Stimulated activated CD8-positive, alpha-beta memory T cell treated with anti-CD3 and anti-CD28 coated beads, Interleukin-15, amount 100 ng/mL, for 24 hours (primary cell): ENCODE measurements at regions not wholly inside any gene's neighbourhood (a gene's known extent, or its start where the extent isn't known, plus 50 kb on each side); places are given as distances from the start of the nearest gene placed in this dataset.

ENCODE experiments used
- DNase-seq: peaks from one replicate; pipeline ENCODE4 v3.0.0-alpha.2; 2020; ENCODE audit warnings: low read depth

DNA sequence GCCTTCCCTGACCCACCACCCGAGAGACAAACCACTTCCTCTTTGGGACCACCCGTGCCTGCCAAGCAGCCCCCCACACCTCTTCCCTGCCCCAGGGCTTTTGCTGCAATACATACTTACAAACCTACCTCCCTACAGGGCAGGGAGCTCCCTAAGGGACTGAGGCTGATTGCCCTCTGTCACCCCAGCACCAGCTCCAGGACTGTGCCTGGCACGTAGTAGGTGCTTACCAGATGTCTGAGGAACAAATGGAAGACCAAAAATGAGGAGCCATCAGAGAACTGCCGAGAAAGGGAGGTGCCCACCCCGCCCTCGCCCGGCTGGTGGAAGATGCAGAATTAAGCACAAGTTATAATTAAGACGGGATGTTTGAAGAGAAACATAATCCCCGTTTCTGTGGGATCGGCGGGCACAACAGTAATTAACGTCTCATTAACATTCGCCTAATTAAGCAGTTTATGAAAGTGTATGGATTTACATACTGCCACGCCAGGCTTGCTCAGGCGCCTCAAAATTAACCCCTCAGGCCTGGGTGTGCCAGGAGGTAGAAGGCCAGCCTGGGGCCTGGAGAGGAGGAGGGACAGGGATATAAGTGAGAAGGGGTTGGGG lies 130.1 kb upstream of the LINGO1 start:
- no peak for DNase-seq

DNA sequence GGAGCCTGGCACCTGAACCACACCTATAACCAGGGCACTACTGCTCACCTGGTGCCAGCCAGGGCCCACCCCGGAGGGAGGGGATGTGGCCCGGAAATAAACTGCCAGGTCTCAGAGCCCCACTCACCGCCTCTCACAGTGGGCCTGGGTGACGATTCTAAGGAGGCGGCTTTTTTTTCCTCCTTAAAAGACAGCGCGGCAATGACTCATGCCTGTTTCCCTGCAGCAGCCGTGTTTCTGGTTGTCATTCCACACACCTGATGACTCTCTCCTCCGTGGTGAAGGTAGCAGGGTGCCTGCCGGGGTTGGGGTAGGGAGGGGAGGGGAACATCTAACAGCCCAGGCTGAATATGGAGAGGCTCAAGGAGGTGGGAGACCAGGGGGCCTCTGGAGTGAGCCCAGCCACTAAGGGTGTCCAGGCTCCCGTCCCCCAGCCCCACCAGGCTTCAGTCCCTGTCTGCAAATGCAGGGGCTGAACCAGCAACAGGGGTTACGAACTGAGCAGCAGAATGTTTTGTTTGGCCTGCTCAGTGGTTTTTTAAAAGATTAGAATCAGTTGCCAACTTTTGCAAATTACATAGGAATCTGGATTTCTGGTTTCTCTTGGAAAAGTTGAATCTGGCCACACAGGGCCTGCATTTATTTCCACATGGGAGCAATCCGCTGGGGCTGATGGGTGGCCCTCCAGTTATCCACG lies 127.3 kb upstream of the LINGO1 start:
- no peak for DNase-seq

DNA sequence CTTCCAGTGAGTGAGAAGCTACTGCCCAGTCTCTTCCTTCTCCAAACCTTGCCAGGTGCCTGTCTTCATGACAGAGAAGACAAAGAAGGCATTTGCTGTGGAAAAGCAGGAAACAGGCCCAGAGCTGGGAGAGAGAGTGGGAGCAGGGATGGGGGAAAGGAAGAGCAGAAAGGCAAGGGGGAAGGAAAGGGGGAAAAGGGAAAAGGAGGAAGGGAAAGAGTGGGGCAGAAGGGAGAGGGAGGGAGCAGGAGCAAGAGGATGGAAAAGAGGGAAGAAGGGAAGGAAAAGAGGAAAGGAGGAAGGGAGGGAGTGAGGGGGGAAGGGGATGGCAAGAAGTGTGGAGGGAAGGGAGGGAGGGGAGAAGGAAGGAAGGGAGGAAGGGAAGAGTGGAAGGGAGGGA lies 121.2 kb upstream of the LINGO1 start:
- no peak for DNase-seq

DNA sequence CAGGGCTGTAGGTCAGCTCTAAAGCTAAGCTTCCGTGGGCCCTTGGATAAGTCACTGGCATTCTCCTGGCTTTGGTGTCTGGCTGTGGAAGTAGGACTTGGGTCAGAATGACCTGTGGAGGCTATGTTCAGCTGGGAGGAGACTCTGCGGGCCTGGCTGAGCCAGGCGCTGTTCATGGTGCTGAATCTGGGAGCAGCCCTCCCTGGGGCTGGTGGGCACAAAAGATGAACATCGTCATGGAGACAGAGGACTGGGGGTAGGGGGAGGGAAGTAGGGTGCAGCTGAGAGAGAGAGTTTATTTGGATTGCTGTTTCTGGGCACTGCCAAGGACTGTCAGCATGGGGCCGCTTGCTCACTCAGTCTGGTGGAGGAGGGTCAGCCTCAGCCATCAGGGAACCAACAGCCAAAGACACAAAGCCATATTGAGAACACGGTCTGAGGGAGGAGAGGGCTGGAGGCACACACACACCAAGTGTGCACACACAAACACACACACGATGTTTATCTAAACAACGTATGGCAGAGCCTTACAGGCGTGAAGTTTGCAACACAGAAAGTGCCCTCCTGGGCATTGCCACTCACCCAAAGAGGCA lies 120.7 kb upstream of the LINGO1 start:
- no peak for DNase-seq

DNA sequence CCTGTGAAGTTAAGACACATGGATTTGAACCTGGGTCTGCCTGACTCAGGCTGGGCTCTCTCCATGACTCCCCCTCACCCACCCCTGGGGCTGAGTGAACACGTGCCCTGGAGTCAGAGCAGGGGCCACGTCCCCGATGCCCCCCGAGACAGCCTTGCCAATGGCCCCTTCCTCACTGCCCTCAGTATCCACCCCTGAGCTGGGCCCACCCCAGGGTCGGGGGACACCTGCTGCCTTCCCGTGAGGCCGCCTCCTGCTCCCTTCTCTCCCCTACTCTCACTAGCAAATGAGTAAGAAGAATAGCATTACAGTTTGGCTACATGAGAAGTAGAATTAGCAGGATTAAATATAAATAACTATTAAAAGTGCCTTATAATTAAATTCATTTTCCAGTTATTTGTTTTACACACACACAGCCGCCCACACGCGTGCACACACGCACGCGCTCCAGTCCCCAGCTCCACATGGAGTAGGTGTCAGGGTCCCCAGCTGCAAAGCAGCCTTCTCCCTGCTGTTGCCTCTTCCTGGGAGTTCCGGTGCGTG lies 117.4 kb upstream of the LINGO1 start:
- DNase-seq: no peak

DNA sequence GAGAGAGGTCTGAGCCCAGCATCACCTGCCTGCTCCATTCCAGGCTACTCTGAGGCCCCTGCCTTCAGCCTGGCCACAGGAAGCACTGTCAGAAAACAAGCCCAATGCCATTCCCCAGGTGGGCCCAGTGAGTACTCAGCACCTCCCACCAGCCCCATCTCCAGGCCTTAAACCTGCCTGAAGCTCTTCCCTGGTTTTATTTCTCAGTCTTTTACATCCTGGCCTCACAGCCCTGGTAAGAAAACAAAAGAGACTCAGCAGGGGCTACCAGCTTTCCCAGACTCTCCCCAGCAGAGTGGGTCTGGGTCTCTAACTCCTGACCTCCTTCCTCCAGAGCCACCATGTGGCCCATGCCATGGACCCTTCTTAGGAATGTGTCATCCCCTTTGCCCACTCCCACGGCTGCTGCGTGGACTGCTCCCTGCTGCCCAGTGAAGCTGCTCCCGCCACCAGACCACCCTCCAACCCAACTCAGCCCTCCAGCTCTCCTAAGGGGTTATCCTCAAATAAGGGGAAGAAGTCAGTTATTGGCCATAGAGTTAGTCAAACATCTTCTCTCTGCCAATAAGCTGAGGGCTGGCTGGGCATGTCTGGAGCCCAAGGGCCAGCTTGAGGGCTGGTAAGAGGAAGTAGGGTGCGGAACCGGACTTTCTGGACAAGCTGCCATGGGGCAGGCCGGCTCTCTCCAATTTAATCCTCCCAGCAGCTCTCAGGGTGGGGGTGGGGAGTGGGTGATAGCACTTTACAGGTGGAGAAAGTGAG lies 116.7 kb upstream of the LINGO1 start:
- no peak for DNase-seq

- no peak for DNase-seq
Observed at GRCh38 chr15:77748078-77749064, 115.7 kb upstream of the LINGO1 start.

DNA sequence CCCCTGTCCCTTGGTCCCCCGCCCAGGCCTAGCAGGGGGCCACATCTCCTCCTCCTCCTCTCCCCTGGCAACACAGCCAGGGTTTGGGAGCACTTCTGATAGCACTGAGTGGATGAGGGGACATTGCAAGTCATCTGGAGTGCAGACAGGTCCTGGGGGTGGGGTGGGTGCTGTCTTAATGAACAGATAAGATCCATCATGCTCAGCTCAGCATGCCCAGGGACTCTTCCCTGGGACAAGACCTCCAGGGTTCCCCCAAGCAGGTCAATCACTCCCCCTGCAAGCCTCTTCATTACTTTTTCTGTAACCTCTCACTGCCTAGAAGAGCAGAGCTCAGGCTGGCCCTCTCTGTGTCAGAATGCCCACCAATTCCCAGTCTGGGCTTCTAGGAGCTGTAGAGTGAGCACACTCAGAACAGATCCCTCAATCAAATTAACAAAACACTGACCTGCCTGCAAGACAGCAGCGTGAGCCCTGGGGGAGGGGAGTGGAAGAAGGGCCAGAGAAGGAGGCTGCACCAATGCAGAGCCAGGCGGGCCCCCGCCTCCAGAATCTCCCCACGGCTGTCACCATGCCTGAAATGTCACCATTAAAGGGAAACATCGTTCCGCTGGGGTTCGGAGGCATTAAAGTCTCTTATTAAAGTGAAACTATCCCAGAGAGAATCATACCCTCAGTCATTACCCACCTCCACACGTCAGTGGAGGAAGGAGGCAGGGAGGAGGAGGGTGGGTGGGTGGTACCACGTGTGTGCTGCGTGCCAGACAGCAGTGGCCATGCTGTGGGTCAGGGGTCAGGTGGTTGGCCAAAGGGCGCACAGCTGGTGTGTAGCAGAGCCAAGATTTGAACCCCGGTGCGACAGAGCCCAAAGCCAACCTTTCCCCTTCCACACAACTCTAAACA lies 114.7 kb upstream of the LINGO1 start:
- DNase-seq: no peak

DNA sequence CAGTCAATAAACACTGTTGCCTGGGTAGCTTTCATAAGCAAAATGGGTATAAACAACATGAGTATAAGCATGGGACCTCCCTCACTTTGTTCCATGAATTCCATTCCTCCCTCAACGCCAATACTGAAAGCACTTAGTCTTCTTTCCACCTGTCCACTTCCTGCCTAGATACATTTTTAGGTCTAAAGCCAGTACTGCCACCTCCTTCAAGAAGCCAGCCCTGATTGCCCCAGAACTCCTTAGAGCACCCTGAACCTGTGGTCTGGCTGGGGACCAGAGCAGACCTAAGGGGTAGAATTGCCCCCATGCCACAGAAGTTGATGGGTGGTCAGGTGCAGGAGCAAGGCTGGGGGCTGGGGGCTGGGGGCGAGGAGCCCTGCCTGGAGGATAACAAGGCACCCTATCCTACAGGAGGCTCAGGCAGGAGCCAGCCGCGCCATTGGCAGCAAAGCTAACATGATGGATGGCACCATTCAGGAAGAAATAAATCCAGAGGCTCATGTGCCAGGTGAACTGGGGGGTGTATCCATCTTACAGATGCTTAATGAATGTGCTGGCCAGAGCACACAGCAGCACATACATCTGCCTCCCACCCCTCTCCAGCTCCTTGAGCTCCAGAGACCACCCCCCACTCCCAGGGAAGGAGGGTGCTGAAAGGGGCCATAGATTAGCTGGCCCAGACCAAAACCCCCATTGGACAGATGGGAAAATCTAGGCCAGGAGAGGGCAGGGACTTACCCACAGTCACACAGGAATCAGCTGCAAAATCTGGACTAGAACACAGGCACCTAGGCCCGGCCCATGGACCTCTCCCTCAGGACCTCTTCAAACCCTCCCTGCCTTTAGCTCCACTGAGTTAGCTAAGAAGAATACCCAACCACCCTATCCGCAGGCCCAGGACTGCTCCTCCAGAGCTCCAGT lies 113.8 kb upstream of the LINGO1 start:
- DNase-seq: no peak

DNA sequence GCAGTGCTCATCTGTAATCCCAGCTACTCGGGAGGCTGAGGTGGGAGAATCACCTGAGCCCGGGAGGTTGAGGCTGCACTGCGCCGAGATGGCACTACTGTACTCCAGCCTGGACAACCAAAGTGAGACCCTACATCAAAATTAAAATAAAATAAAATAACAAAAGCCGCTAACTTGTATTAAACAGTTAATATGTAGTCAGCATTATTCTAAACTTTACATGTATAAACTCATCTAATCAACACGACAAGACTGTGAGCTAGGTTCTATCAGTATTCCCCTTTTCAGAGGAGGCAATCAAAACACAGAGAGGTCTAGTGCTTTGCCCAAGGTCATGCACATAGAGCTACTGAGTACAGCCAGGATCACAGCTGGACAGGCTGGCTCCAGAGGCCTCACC lies 111.7 kb upstream of the LINGO1 start:
- DNase-seq: no peak

GRCh38 chr15:77742570-77742969 lies 109.9 kb upstream of the LINGO1 start:
- DNase-seq: no peak

- no peak for DNase-seq
Observed at GRCh38 chr15:77742127-77742526, 109.4 kb upstream of the LINGO1 start.

- no peak for DNase-seq
Observed at GRCh38 chr15:77741106-77741505, 108.4 kb upstream of the LINGO1 start.

- DNase-seq: no peak
Observed at GRCh38 chr15:77739591-77740378, 107.1 kb upstream of the LINGO1 start.

DNA sequence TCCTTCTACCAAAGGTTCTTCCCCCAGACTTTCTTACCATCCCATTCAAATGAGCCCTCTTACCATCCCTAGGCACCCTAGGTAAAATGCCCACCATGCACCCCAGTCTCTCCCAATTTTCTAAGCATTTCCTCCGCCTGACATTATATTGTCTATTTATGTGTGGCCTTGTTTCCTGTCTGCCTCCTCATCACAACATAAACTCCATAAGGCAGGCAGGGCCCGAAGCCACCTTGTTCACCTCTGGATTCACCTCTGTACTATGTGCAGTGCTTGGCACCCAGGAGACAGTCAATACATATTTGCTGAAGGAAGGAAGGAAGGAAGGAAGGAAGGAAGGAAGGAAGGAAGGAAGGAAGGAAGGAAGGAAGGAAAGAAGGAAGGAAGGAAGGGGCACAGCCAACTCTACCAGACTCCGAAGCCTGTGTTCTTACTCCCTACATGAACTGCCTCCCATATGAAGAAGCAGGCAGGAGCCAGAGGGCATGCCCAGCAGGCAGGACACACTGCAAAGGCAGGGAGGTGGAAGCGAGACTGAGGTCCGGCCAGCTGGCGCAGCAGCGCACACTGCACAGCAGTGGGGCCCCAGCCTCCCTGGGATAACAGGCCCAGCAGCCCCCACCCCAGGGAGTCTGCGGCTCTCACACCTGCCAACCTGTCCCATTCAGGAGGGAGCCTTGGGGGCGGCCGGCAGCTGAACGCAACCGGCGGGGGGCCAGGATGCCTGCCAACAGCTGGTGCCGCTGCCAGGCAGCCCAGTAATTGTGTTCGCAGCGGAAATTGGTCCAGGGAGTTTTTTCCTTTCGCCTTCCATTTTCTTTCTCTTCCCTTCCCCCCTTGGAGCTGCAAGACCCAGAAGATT lies 106.0 kb upstream of the LINGO1 start:
- DNase-seq: no peak

GRCh38 chr15:77738038-77738370 lies 105.3 kb upstream of the LINGO1 start:
- no peak for DNase-seq

GRCh38 chr15:77737238-77738037 lies 104.7 kb upstream of the LINGO1 start:
- no peak for DNase-seq
